Activated gamma-delta T cell treated with Interleukin-2 at 50 U/mL for 16 hours (primary cell): ENCODE measurements at regions not wholly inside any gene's neighbourhood (a gene's known extent, or its start where the extent isn't known, plus 50 kb on each side); places are given as distances from the start of the nearest gene placed in this dataset.
"Not testable (repeated sequence)": the region's sequence is repeated elsewhere in the genome, so short reads cannot be mapped to it uniquely, and the experiment has no call there.

Experiments
- DNase-seq: peaks from one replicate; pipeline ENCODE4 v3.0.0-alpha.2; 2020

- DNase-seq = no peak
Observed at GRCh38 chr10:128566361-128566968, 440.2 kb upstream of the MKI67 start.

GRCh38 chr10:128567551-128567950 is 441.3 kb upstream of the MKI67 start:
- no peak for DNase-seq

- DNase-seq = no peak
Observed at GRCh38 chr10:128568041-128568440, 441.8 kb upstream of the MKI67 start.

DNA sequence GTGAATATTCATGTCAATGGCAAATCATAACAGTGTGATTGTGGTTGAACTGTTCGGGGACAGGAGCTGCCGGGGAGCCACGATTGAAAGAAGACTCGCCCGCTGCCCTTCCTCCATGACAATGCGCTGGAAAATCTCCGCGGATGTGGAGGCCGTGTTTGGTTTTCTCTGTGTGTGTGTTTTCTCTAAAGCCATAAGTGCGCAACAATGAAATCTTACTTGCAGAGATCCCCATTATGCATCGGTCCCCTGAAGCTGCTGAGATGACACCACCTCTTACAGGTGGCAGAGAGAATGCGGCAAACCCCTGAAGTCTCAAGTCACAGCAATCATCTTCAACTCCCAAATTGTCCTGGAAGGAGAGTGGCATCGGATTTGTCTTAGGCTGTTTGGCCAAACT is 442.3 kb upstream of the MKI67 start:
- no peak for DNase-seq

GRCh38 chr10:128568990-128569945 is 443.0 kb upstream of the MKI67 start:
- no peak for DNase-seq

DNA sequence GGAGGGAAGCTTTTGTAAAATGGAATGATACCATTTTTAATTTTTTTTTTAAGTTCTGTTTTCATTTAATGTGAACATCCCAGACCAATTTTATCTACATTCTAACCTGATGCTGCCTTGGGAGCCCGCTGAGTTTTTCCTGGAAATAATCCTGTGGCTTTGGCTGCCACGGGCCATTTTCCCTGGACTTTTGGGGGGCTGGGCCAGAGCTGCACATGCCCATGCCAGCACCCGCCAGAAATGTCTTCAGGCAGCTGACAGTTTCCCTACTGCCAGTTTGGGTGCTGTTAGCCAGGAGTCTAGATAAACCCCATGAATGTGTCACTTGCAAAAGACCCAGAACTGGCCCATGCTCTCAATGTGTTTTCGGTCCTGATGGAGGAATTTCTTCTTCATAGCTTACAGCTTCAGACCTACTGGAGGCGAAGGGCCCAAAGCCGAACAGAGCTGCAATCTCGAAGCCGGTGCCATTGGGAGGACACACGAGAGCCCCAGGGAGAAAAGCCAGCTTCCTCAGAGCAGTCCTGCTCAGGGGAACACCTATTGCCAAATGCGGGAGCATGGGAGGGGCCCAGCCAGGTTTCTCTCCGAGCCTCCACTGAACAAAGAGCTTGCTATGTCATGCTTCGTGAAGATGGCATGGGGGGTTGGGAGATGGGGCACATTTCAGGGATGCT is 444.2 kb upstream of the MKI67 start:
- no peak for DNase-seq

- DNase-seq = no peak
Observed at GRCh38 chr10:128571071-128571470, 444.8 kb upstream of the MKI67 start.

DNA sequence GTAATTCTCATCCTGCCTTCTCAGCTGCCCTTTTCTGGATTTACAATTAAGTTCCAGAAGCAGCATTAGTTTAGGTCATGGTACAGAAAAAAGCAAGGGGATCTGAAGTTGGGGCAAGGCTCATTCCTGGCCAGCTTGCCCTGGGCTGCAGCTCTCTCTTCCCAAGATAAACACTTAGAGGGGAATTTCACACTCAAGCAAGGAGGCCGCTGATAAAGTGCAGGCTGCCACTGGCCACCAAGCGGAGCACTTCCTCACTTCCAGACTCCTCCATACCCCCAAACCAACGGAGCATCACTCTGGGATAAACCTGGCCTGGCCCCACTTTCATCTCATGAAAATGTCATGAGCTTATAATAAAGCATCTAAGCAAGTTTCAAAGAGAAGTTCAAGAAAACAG is 445.5 kb upstream of the MKI67 start:
- no peak for DNase-seq

- DNase-seq = no peak
Observed at GRCh38 chr10:128572696-128573095, 446.5 kb upstream of the MKI67 start.

DNA sequence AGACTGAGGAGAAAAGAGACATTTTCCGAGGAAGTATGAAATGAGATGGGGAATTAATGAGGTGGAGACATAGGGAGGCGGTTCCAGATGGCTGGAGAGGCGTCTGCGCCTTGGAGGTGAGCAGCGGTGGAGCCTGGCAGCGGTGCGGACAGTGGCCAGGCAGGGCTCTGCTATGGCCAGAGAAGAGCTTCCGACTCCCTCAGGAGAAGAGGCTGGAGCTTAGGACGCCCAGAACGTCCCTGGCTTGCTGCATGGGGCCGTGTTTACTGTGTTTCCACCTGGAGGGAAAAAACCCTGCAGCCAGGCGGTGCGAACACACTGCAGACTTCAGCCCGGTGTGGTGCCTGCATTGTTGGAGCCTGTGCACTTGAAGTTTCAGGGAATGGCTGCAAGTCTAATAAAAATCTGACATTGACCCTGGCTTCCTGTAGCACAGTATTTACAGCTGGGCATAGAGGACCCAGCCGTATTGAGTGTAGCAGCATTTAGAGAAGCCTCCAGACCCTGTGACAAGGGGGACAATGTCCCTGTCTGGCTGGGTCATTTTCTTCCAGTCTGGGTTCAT is 447.1 kb upstream of the MKI67 start:
- no peak for DNase-seq

GRCh38 chr10:128573986-128574385 is 447.8 kb upstream of the MKI67 start:
- DNase-seq = no peak

DNA sequence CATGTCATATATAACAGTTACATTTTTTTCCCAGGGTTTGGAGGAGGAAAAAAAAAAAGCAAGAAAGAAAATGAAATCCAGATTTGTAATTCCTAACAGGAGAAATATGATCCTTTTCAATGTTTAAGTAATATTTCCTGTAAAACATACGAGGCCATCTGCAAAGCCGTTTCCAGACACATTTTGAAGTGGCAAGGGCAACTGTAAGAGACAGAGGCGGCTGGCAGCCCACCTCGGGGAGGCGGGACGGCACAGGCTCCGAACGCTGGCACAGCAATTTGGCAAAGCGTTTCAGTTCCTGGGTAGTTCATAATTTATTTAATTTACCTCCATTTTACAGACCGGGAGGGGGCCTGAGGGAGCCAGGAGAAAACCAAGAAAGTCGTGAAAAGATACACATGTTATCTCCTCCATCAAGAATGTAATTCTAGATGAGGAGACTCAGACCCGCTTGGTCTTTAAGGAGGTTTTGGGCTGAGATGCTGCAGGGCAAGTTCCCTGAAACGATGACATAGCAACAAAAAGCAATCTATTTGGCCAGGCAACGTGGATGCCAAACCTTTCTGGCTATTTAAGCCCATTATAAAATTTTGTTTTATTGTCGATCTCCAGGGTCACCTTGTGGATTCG is 448.5 kb upstream of the MKI67 start:
- DNase-seq = no peak

GRCh38 chr10:128575761-128576160 is 449.5 kb upstream of the MKI67 start:
- DNase-seq = no peak

GRCh38 chr10:128576336-128576735 is 450.1 kb upstream of the MKI67 start:
- DNase-seq = no peak

- DNase-seq = no peak
Observed at GRCh38 chr10:128576943-128577670, 450.9 kb upstream of the MKI67 start.

- DNase-seq = no peak
Observed at GRCh38 chr10:128577958-128578750, 451.9 kb upstream of the MKI67 start.

DNA sequence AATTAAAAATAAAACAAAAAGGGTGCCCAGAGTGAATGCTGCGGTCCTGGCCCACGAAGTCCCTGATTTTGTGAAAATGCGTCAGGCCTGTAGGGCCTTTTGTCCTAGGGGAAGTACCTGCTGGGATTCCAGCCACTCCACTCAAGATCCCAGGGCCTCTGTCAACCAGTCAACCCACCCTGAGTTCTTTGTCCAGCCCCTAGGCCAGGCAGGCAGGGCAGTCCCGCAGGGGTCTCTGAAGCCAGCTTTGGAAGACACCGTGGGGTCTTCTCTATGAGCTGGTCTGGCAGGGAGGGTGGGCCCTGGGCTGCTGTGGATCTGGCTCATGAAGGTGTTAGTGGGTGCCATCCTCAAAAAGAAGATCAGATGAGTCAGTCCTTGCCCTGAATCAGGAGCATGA is 452.5 kb upstream of the MKI67 start:
- DNase-seq = no peak

- DNase-seq = no peak
Observed at GRCh38 chr10:128579280-128579865, 453.1 kb upstream of the MKI67 start.

DNA sequence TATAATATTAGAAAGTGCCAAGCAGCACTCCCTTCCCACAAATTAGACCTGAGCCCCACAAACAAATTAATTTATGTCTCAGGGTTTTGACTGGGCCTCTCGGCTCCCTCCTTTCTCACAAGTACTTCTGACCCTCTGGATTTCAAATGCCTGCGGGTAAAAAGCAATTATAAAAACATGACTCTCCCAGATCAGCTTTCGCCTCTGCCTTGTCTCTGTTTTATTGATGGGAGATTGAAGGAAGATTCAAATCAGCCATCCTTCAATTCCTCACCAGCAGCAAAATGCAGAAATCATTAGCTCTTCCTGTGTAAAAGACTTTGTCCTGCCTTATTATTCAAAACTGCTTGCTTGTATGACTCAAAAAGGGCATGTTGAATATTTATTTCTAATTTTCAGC is 453.7 kb upstream of the MKI67 start:
- DNase-seq = no peak

- DNase-seq = not testable (repeated sequence)
Observed at GRCh38 chr10:128583125-128583524, 456.9 kb upstream of the MKI67 start.

- DNase-seq = not testable (repeated sequence)
Observed at GRCh38 chr10:128586599-128586998, 460.4 kb upstream of the MKI67 start.
